NCI-H1105 treated with DMSO at 0.1 percent for 48 hours (cell line): ENCODE measurements at regions not wholly inside any gene's neighbourhood (a gene's known extent, or its start where the extent isn't known, plus 50 kb on each side); places are given as distances from the start of the nearest gene placed in this dataset.

Experiments
- DNase-seq: peaks from one replicate; lab custom pipeline; 2025; lab: John Stamatoyannopoulos, UW

- DNase-seq, result no peak
These were observed 857.2 kb upstream of the INTU start for GRCh38 chr4:126775485-126776106.

- no peak for DNase-seq
These were observed 856.4 kb upstream of the INTU start for GRCh38 chr4:126776361-126776760.

- no peak for DNase-seq
These were observed 855.1 kb upstream of the INTU start for GRCh38 chr4:126777649-126778048.

GRCh38 chr4:126778348-126778747, 854.4 kb upstream of the INTU start:
- DNase-seq, result no peak

GRCh38 chr4:126779001-126779400, 853.8 kb upstream of the INTU start:
- DNase-seq, result no peak

GRCh38 chr4:126779436-126780166, 853.2 kb upstream of the INTU start:
- DNase-seq, result no peak

- DNase-seq, result no peak
These were observed 849.6 kb upstream of the INTU start for GRCh38 chr4:126783191-126783590.

GRCh38 chr4:126784966-126785580, 847.7 kb upstream of the INTU start:
- DNase-seq, result no peak

GRCh38 chr4:126790633-126791032, 842.1 kb upstream of the INTU start:
- DNase-seq, result no peak

- DNase-seq, result no peak
These were observed 838.4 kb upstream of the INTU start for GRCh38 chr4:126794363-126794762.

GRCh38 chr4:126798214-126798613, 834.5 kb upstream of the INTU start:
- DNase-seq, result no peak

- no peak for DNase-seq
These were observed 833.3 kb upstream of the INTU start for GRCh38 chr4:126799416-126799815.

- DNase-seq, result peak; percentile 53
These were observed 832.7 kb upstream of the INTU start for GRCh38 chr4:126799971-126800574.

GRCh38 chr4:126800575-126801141, 832.1 kb upstream of the INTU start:
- DNase-seq, result no peak

GRCh38 chr4:126807132-126807531, 825.6 kb upstream of the INTU start:
- DNase-seq, result no peak

- DNase-seq, result no peak
These were observed 820.7 kb upstream of the INTU start for GRCh38 chr4:126812076-126812475.

GRCh38 chr4:126820631-126821030, 812.1 kb upstream of the INTU start:
- no peak for DNase-seq

GRCh38 chr4:126821152-126821551, 811.6 kb upstream of the INTU start:
- DNase-seq, result no peak

- DNase-seq, result no peak
These were observed 807.7 kb upstream of the INTU start for GRCh38 chr4:126825083-126825482.

GRCh38 chr4:126827669-126828068, 805.1 kb upstream of the INTU start:
- DNase-seq, result no peak

- no peak for DNase-seq
These were observed 797.9 kb upstream of the INTU start for GRCh38 chr4:126834854-126835253.

- DNase-seq, result no peak
These were observed 793.6 kb upstream of the INTU start for GRCh38 chr4:126838941-126839679.
